Astrocyte of the cerebellum (primary cell): ENCODE measurements at regions not wholly inside any gene's neighbourhood (a gene's known extent, or its start where the extent isn't known, plus 50 kb on each side); places are given as distances from the start of the nearest gene placed in this dataset.

Source experiments
- DNase-seq: peaks from one replicate; pipeline ENCODE4 v3.0.0-alpha.2; 2011; ENCODE audit warnings: low read depth
- H3K4me3 ChIP-seq: 2 replicates; pipeline ENCODE4 v1.5.1; 2011; ENCODE audit warnings: mild to moderate bottlenecking, low read depth, low read length, moderate library complexity
- in situ Hi-C: cut with HindIII; loops from 2 replicates; pipeline ENCODE4 v1.10.0; 2017; ENCODE audit warnings: low sequenced_read_pairs
- TF ChIP-seq, protein P1 (sequence below): IDR thresholded peaks from 2 replicates; pipeline ENCODE4 v1.5.1; 2012; ENCODE audit warnings: low read length, low read depth, moderate library complexity, mild to moderate bottlenecking; ENCODE audit errors: missing control alignments

GRCh38 chr7:25495342-25496250 lies 267.3 kb upstream of the NPVF start:
- TF ChIP-seq, protein P1, sequence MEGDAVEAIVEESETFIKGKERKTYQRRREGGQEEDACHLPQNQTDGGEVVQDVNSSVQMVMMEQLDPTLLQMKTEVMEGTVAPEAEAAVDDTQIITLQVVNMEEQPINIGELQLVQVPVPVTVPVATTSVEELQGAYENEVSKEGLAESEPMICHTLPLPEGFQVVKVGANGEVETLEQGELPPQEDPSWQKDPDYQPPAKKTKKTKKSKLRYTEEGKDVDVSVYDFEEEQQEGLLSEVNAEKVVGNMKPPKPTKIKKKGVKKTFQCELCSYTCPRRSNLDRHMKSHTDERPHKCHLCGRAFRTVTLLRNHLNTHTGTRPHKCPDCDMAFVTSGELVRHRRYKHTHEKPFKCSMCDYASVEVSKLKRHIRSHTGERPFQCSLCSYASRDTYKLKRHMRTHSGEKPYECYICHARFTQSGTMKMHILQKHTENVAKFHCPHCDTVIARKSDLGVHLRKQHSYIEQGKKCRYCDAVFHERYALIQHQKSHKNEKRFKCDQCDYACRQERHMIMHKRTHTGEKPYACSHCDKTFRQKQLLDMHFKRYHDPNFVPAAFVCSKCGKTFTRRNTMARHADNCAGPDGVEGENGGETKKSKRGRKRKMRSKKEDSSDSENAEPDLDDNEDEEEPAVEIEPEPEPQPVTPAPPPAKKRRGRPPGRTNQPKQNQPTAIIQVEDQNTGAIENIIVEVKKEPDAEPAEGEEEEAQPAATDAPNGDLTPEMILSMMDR: no peak
- DNase-seq: no peak
- in situ Hi-C loops: no loop called here
- no peak overlapping the region for H3K4me3 ChIP-seq

- no peak for DNase-seq
- H3K4me3 ChIP-seq: no peak overlapping the region
- in situ Hi-C loops: no loop called here
- TF ChIP-seq, protein P1: no peak
Measured at GRCh38 chr7:25496476-25497368, 268.4 kb upstream of the NPVF start.

GRCh38 chr7:25500393-25500921 lies 272.2 kb upstream of the NPVF start:
- H3K4me3 ChIP-seq: no peak overlapping the region
- DNase-seq: no peak
- in situ Hi-C loops: loop anchor here (5.0 kb wide), 1 partner anchor 52 kb away; no protein-coding TSS in a partner anchor
- TF ChIP-seq, protein P1: no peak

DNA sequence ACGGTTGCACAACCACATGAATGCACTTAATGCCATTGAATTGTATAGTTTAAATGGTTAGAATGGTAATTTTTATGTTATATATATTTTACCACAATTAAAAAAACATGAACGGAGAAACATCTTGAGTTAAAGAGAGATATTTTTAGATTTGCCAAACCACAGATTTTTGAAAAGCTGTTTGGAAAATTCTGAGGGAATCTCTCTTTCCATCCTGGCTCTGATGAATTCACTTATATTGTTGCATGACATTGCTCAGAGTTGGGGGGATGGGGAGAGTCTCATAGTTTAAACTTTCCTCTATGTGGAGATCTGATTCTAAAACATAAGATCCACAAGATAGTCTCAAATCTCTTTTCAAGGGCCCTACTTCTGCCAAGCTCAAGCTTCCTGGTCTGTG lies 275.0 kb upstream of the NPVF start:
- in situ Hi-C loops: loop anchor here (5.0 kb wide), 1 partner anchor 49 kb away; no protein-coding TSS in a partner anchor
- H3K4me3 ChIP-seq: no peak overlapping the region
- TF ChIP-seq, protein P1: no peak

GRCh38 chr7:25512061-25512687 lies 283.9 kb upstream of the NPVF start:
- H3K4me3 ChIP-seq: no peak overlapping the region
- TF ChIP-seq, protein P1: no peak
- no peak for DNase-seq
- in situ Hi-C loops: no loop called here

More for the DNA sequence above, 275.0 kb upstream of the NPVF start:
- DNase-seq: no peak

DNA sequence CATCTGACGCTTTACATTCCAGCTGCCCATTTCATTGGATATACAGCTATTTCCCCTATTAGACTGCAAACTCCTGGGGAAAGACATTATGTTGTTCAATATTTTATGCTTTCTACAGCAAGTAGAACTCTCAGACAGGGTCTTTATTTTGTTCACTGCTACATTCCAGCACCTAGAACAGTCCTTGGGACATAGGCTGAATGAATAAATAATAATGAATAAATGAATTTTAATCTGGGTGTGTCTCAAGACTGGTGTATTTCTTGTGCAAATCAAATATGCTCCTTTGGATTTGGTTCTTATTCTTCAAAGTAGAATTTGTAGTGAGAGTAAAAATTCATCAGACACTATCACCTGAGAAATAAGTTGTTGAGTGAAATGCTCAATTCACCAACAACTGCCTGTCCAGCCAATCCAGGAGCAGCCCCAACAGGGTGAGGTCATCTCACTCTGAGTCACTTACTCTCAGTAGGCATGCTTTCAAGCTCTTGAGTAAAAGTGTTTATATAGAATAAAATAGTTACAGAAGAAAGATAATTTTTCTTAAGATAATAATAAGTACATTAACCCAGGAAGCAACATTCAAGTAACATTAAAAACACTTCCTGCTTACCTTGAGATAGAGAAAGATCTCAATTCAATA lies 287.5 kb upstream of the NPVF start:
- no peak for DNase-seq
- in situ Hi-C loops: no loop called here
- H3K4me3 ChIP-seq: no peak overlapping the region
- TF ChIP-seq, protein P1: no peak
